ENCODE measurements at regions not wholly inside any gene's neighbourhood (a gene's known extent, or its start where the extent isn't known, plus 50 kb on each side); places are given as distances from the start of the nearest gene placed in this dataset.

DNA sequence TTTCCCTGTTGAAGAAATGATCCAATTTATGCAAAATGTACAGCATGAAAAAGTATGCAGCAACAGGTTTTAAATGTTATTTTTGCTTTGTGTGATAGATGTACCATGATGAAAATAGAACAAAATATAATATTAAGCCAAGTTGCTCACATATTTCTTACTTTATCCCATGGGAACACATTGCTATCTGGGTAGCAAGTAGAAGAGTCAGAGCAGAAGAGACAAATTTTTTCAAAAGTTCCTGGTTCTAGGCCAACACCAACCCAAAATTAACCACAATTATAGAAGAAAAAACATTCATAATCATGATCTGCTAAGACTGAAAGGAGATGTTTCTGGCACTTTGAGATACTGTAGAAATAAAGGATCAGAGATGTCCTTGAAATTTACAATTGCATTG lies 79.9 kb upstream of the SYT10 start:
- TF ChIP-seq, protein P1, sequence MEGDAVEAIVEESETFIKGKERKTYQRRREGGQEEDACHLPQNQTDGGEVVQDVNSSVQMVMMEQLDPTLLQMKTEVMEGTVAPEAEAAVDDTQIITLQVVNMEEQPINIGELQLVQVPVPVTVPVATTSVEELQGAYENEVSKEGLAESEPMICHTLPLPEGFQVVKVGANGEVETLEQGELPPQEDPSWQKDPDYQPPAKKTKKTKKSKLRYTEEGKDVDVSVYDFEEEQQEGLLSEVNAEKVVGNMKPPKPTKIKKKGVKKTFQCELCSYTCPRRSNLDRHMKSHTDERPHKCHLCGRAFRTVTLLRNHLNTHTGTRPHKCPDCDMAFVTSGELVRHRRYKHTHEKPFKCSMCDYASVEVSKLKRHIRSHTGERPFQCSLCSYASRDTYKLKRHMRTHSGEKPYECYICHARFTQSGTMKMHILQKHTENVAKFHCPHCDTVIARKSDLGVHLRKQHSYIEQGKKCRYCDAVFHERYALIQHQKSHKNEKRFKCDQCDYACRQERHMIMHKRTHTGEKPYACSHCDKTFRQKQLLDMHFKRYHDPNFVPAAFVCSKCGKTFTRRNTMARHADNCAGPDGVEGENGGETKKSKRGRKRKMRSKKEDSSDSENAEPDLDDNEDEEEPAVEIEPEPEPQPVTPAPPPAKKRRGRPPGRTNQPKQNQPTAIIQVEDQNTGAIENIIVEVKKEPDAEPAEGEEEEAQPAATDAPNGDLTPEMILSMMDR (IDR thresholded peaks at IDR 0.05): no peak
- no peak for TF ChIP-seq POLR2A (IDR thresholded peaks at IDR 0.05)
